ENCODE measurements at regions not wholly inside any gene's neighbourhood (a gene's known extent, or its start where the extent isn't known, plus 50 kb on each side); places are given as distances from the start of the nearest gene placed in this dataset.

GRCh38 chr3:161823910-161824309, 327.3 kb downstream of the OTOL1 start:
- no peak for TF ChIP-seq POLR2A (IDR thresholded peaks at IDR 0.05; ENCODE audit: low read depth, low read length)
- FAIRE-seq, result no peak
- DNase-seq (ENCODE audit: insufficient read length, low spot score), result no peak

GRCh38 chr3:161838021-161838420, 341.4 kb downstream of the OTOL1 start:
- DNase-seq (ENCODE audit: insufficient read length, low spot score) (no peak), FAIRE-seq (no peak)
- TF ChIP-seq POLR2A (IDR thresholded peaks at IDR 0.05; ENCODE audit: low read depth, low read length), result no peak

- no peak for FAIRE-seq
- no peak for DNase-seq (ENCODE audit: insufficient read length, low spot score)
Measured at GRCh38 chr3:161848376-161848775, 351.8 kb downstream of the OTOL1 start.

DNA sequence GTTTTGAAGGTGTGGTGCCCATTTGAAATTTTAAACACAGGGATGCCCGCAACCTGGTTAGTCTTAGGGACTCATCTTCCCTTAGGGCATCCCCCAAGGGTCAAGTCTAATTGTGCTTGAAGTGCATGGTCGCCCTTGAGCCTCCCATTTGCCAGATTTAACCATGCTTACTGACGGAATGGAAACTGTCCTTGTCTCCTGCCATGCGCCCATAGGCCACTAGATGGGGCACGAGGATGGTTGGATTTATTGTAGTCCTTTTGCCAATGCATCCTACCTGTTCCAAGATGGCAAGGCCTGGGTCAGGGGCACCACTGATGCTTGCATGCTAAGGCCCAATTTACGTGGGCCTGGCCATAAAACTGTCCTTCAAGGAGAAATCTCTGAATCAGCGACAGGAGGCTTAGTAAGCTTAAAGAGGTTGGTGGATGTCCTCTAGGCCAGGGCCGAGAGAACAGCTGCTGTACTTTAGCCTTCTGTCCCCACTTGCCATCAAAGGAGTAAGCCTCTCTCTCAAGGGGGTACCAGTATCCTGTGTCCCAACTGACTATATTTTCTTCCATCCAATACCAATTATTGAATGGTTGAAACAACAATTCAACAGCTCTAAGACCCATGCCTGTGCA, 355.4 kb downstream of the OTOL1 start:
- TF ChIP-seq POLR2A (IDR thresholded peaks at IDR 0.05; ENCODE audit: low read depth, low read length), result no peak
- DNase-seq (ENCODE audit: insufficient read length, low spot score) (no peak), FAIRE-seq (peak; percentile 55)

More at GRCh38 chr3:161848376-161848775, 351.8 kb downstream of the OTOL1 start:
- no peak for TF ChIP-seq POLR2A (IDR thresholded peaks at IDR 0.05; ENCODE audit: low read depth, low read length)

DNA sequence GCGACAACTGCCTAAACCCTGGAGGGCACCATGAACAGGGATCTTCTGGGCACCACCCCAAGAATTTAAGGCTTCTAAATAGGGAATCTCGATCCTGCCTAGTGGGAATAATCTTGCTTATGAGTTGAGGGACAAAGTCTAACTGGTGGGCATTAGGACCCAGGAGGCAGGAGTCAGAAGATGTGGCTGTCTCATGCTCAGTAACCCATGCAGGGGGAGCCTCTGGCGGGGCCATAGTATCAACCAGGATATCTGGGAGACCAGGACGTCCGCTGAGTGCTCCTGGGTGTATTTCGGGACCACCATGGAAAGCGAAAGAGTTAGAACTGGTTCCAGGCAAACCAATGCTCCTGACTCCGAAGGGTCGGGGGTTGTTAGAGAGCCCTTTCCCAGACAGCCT, 356.1 kb downstream of the OTOL1 start:
- FAIRE-seq (no peak), DNase-seq (ENCODE audit: insufficient read length, low spot score) (no peak)
- TF ChIP-seq POLR2A (IDR thresholded peaks at IDR 0.05; ENCODE audit: low read depth, low read length), result no peak

DNA sequence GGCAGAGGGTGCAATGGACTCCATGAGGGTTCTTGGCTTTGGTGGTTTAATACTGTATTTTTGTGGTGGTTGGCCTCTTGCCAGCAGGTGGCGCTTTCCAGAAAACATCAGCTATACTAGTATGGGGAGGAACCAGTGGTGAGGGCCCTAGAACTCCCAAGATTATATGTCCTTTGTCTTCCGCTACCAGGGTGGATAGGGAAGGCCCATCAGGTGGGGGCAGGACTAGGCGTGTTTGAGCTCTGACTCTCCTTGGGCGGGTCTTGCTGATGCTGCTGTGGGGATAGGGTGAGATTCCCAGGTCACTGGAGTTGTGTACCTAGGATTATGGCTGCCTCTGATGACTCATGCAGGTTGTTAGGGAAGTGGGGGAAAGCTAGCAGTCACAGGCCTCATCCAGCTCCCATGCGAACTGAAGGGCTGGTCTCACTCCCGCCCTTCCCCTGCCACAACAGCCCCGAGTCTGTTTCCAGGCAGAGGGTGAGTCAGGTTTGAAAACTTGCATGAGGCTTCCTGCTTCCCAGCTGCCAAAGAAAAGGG, 357.7 kb downstream of the OTOL1 start:
- DNase-seq (ENCODE audit: insufficient read length, low spot score) (peak; percentile 9), FAIRE-seq (peak; percentile 96)
- TF ChIP-seq POLR2A (IDR thresholded peaks at IDR 0.05; ENCODE audit: low read depth, low read length), result no peak

DNA sequence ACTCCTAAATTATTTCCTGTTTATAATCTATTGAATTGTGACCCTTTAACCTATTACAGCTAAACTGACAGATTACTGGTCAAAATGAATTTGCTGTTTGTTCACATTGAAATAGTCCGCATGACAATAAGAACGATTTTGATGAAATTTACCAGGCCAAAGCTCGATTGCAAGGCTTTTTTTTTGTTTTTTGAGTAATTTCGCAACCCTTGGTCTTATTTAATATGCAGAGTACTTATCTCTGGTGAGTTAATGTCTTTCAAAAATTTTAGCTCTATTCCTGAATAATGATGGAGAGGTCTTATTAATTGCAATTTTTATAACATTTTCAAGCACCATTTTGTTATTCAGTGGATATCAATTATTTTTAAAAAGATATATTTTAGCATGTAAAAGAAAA, 362.4 kb downstream of the OTOL1 start:
- no peak for TF ChIP-seq POLR2A (IDR thresholded peaks at IDR 0.05; ENCODE audit: low read depth, low read length)
- no peak for FAIRE-seq
- no peak for DNase-seq (ENCODE audit: insufficient read length, low spot score)

GRCh38 chr3:161859865-161860450, 363.4 kb downstream of the OTOL1 start:
- FAIRE-seq (no peak), DNase-seq (ENCODE audit: insufficient read length, low spot score) (no peak)
- TF ChIP-seq POLR2A (IDR thresholded peaks at IDR 0.05; ENCODE audit: low read depth, low read length), result no peak

DNA sequence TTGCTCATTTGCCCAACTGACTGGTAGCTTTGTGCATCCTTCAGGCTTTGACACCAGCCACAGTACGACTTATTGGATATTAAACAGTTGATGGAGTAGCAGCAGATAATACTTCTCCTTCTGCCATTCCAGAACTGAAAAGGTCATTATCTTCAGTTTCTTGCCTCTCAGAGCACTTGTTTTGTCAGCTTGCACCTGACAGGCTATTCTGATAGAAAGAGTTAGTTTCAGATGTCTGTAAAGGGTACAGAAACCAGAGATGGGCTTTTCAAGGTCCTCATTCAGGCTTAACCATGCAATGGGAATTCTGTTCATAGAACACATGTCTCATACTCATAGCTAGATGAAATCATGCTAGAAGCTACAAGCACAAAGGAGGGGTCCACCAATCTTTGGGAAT, 367.2 kb downstream of the OTOL1 start:
- DNase-seq (ENCODE audit: insufficient read length, low spot score) (no peak), FAIRE-seq (no peak)
- TF ChIP-seq POLR2A (IDR thresholded peaks at IDR 0.05; ENCODE audit: low read depth, low read length), result no peak

GRCh38 chr3:161866176-161866575, 369.6 kb downstream of the OTOL1 start:
- DNase-seq (ENCODE audit: insufficient read length, low spot score) (no peak), FAIRE-seq (no peak)
- no peak for TF ChIP-seq POLR2A (IDR thresholded peaks at IDR 0.05; ENCODE audit: low read depth, low read length)

GRCh38 chr3:161875483-161875882, 378.9 kb downstream of the OTOL1 start:
- TF ChIP-seq POLR2A (IDR thresholded peaks at IDR 0.05; ENCODE audit: low read depth, low read length), result no peak
- FAIRE-seq, result no peak
- DNase-seq (ENCODE audit: insufficient read length, low spot score), result no peak

- DNase-seq (ENCODE audit: insufficient read length, low spot score) (no peak), FAIRE-seq (no peak)
- TF ChIP-seq POLR2A (IDR thresholded peaks at IDR 0.05; ENCODE audit: low read depth, low read length), result no peak
Measured at GRCh38 chr3:161879470-161879869, 382.9 kb downstream of the OTOL1 start.

- no peak for FAIRE-seq
- no peak for DNase-seq (ENCODE audit: insufficient read length, low spot score)
- TF ChIP-seq POLR2A (IDR thresholded peaks at IDR 0.05; ENCODE audit: low read depth, low read length), result no peak
Measured at GRCh38 chr3:161884830-161885229, 388.2 kb downstream of the OTOL1 start.

- no peak for TF ChIP-seq POLR2A (IDR thresholded peaks at IDR 0.05; ENCODE audit: low read depth, low read length)
- DNase-seq (ENCODE audit: insufficient read length, low spot score) (peak; percentile 21), FAIRE-seq (peak; percentile 43)
Measured at GRCh38 chr3:161890147-161890625, 393.6 kb downstream of the OTOL1 start.

GRCh38 chr3:161893972-161894371, 397.4 kb downstream of the OTOL1 start:
- TF ChIP-seq POLR2A (IDR thresholded peaks at IDR 0.05; ENCODE audit: low read depth, low read length), result no peak
- DNase-seq (ENCODE audit: insufficient read length, low spot score), result no peak
- no peak for FAIRE-seq
